GM21390 (cell line): ENCODE measurements at regions not wholly inside any gene's neighbourhood (a gene's known extent, or its start where the extent isn't known, plus 50 kb on each side); places are given as distances from the start of the nearest gene placed in this dataset.

Source experiments
- ATAC-seq: cut with Tn5 transposase; IDR thresholded peaks from one replicate; pipeline ENCODE4 v1.9.1; 2021; ENCODE audit not compliant: unreplicated experiment

DNA sequence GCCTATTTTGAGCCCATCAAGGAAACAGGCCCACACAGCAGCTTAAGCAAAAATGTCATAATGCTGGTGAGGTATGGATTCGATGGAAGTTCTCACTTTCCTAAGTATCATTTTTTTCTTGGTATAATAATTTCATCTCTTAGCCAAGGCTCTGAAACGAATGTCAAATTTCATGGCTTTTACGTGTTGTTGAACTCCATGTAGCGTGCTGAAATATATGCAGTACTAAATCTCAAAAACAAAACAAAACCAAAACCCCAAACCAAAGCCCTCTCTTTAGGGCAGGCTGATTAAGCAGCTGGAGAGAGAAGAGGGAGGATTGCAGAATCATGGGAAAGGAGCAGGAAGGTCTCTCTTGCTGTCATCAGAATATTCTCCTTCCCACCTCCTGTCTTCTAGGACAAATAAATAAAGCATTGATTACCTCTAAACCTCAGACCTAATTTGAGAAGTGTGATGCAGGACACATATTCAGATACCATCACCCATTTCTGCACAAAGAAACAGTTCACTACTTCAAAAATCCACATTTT is 58.3 kb downstream of the TMEM174 start:
- no peak for ATAC-seq

GRCh38 chr5:73230264-73231245 is 57.6 kb downstream of the TMEM174 start:
- no peak for ATAC-seq

GRCh38 chr5:73229271-73229670 is 56.3 kb downstream of the TMEM174 start:
- ATAC-seq: no peak

DNA sequence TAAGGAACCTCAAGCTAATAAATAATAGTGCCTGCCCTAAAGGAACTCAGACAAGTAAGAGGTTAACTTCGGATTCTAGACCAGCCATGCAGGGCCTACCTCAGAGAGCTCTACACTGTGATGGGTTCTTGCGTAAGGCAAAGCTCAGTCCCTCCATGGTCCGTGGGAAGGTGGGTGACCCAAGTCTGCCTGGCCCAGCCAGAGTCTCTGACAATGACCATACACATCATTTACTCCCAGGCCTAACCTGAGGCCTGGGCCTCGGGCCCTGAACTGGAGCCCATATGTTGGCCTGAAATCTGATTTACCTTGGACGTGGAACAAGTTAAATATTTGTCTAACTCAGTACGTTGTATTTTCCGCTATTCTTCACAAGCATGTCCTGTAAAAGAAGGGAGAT is 55.1 kb downstream of the TMEM174 start:
- ATAC-seq: no peak
